HG02852 (cell line): ENCODE measurements at regions not wholly inside any gene's neighbourhood (a gene's known extent, or its start where the extent isn't known, plus 50 kb on each side); places are given as distances from the start of the nearest gene placed in this dataset.
"Not testable (repeated sequence)": the region's sequence is repeated elsewhere in the genome, so short reads cannot be mapped to it uniquely, and the experiment has no call there.

Source experiments
- ATAC-seq: cut with Tn5 transposase; IDR thresholded peaks from one replicate; pipeline ENCODE4 v1.9.1; 2021; ENCODE audit warnings: mild to moderate bottlenecking, moderate library complexity; ENCODE audit not compliant: unreplicated experiment

DNA sequence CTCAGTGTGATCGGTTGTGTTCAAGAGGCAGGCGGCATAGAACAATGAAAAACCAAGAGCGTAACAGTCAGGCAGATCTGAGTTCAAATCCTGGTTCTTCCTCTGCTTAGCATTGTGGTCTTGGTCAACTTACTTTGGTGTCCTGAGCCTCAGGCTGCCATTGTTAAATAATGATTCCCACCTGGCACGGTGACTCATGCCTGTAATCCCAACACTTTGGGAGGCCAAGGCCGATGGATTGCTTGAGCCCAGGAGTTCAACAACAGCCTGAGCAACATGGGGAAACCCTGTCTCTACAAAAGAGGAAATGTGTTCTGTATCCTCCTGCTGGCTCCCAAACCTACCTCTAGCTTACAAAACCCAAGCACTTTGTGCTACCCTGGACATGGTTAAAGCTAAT lies 129.0 kb upstream of the STX18 start:
- no peak for ATAC-seq

DNA sequence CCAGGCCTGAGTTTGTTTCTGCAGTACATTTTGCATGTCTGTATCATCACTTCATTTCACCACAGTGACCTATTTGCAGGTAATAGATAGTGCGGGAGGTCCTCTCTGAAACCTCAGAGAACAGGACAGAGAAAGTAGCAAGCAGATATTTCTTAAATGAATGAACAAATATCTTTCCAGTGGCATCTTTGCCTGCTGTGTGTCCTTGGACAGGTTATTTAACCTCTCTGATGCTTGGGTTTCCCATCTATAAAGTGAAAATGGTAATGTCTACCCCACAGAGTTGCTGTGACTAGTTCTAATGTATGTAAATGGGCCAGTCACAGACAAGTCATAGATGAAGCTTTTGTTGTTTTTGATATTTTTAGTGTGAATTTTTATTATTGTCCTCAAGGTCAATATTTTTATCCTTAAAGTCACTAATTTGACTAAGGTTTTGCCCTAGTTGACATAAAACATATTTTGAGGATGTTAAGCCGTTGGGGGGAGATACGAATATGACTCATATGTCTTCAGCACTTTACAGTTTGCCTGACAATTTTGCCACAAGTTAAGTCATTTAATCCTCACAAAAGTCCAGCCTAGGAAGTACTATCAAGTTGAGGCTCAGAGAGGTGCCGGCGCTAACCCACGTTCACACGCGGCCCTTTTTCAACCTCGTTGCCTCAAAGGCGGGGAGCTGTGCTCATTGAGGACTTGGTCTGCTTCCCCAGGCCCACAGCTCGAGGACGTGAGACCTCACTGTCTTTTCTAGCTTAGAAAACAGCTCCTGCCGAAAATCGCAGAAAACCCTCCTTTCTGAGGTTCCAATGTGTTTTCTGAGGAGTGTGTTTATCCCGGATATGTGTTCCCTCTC lies 126.7 kb upstream of the STX18 start:
- ATAC-seq = no peak

DNA sequence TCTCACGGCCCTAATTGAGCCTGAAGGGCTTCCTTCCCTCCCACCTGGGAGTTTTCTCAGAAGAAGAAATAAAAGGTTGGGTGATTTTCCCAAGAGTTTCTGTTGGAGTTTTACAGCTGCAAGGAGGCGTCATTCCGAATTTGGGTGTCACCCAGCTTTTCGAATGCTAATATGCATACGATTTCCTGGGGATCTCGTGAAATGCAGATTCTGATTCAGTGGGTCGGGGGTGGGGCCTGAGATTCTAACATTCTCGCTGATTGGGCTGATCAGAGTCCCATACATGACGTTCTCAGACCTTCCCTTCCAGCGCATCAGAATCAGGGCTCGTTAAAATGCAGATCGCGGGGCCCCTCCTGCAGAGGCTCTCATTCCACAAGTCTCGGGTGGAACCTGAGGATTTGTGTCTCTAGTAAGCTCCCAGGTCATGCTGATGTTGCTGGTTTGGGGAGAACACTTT lies 125.8 kb upstream of the STX18 start:
- ATAC-seq = no peak

DNA sequence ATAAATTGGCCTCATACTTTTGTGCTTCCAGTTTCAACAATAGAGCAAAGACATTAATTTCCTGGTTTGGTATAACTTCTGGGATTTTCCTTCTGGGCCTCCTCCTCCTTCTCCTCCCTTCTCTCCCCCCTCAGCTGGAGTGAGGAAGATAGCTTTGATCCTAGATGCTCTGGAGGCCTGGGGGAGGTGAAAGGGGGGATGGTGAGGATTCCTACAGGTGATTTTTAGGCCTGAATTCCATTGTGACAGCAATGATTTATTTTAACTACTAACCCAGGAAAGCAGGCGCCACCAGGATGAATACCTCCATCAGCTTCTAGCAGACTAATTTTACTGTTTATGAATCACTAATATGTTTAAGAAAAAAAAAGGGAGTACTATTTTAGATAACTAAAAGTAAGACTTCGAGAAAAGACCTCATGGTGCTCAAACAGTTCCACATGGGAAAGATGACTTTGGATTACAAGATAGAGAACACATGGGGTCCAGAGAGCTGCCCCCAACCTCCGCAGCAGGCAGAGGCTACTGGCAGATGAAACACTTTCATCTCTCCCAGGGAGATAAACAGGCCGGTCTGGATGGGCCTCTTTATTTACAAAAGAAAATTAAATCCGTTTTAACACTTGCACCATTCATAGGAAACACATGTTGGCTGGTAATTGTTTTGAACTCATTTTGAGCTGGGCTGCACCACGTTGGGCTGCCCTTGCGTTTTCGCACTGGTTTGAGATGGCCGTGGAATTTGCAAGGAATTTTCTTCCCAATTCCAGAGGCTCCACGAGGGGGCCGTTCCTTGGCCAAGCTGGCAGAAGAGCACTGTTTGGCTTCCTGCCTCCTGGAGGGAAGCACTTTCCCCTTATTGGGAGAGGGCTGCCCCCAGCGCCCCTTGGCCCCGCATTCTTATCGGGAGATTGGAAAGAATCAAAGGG lies 125.1 kb upstream of the STX18 start:
- no peak for ATAC-seq

DNA sequence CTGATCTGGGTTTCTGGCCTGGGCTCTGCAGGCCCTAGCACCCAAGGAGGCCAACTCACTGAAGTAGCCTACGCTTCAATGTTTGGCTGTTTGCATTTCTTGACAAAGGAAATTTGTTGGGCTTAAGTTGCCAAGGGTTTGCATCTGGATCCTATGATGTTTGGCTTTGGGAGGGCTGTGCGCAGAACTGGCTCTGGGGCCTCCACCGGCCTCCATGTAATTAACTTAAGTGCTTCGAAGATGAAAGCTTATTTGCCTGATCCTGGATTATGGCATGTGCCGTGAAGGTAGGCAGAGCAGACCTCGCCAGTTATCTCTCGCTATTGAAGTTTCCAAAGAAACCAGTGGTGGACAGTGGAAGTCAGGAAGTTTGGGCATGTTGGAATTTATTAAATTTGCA lies 124.3 kb upstream of the STX18 start:
- ATAC-seq = no peak

DNA sequence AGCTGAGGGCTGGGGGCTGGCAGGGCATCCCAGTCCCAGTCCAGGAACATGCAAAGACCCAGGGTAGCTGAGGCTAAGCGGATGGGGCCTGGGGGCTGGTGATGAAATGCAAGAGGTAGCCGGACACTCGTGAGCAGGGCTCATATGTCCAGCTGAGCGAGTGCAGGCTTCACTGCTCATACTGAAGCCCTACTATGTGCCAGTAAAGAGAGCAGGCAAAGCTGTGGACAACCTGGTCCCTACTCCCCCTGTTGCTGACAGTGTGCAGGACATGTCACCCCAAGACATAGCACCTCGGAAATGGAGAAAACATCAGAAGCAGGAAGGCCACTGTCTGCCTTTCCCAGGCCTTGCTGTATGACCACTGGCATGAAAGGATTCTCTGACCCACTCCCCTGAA lies 122.4 kb upstream of the STX18 start:
- no peak for ATAC-seq

DNA sequence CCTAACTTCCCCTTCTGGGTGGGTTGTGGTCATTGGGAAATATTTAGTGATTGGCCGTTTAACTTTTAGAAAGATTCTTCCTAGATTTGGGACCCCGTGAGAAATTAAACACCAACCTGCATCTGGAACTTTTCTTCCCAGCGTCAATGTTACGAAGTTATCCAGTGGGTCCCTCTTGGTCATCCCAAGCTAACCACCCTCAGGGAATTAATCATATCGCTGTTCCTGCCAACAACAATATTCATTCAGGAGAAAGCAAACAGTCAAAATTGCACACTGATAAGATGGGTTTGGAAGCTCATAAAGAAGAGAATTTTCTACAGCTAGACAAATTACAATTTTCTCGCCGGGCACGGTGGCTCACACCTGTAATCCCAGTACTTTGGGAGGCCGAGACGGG lies 121.2 kb upstream of the STX18 start:
- no peak for ATAC-seq

DNA sequence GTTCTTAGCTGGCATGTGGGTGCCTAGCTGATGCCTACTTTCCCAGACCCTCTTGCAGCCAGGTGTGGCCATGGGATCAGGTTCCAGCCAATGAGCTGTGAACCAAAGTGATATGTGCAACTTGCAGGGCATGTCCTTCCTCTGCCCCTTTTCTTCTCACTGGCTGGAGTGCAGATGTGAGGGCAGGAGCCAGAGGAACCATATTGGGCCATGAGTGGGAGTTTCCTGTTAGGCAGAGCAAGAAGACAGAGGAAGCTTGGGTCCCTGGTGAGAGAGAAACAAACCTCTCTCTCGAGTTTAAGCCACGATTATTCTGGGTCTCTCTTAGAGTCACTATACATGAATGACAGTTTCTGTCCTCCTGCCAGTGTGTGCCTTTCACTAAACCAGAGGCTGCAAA lies 120.4 kb upstream of the STX18 start:
- ATAC-seq = no peak

DNA sequence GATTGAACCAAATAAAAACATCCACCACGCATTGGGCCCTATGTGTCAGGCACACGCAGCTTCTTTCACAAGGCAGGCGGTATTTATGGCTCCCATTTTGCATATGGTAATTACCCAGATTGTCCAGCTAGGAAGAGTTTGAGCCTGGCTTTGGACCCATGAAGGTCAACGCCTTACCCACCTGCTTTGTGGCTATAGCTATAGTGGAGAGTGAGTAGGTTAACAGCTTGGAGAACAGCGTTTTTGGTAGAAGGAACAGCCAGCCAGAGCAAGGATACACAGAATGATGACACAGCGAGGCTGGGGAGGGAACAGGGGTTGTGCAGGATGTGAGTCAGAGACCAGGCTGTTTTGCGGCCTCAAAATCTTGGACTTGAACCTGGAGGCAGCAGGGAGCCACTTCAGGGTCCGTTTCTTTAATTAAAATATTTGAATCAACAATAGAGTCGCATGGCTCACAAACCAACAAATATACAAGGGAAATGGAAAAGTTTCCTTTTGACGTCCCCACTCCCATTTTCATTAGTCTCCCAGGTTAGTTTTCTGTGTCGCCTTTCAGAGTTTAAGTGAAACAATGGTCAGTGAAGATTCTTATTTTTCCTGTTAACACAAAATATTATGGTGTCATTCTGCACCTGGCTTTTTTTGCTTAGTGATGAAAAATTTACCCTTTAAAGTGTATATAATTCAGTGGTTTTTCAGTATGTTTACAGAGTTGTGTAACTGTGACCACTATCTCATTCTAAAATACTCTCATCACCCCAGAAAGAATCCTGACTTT lies 118.2 kb upstream of the STX18 start:
- ATAC-seq = no peak

DNA sequence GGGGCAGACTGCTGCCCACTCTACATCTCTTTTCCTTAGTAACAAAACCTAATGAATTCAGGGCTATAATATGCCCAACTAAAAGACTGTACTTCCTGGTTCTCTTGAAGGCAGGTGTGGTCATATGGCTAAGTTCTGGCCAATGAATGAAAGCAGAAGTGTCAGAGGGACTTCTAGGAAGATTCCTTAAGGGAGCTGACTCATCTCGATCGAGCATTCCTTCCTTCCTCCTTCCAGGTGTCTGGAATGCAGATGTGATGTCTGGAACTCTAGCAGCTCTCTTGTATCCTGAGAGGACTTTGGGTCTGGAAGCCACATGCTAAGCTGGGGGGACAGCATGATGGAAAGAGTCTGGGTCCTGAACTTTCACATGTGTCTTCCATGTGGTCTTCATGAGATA lies 116.2 kb upstream of the STX18 start:
- no peak for ATAC-seq

DNA sequence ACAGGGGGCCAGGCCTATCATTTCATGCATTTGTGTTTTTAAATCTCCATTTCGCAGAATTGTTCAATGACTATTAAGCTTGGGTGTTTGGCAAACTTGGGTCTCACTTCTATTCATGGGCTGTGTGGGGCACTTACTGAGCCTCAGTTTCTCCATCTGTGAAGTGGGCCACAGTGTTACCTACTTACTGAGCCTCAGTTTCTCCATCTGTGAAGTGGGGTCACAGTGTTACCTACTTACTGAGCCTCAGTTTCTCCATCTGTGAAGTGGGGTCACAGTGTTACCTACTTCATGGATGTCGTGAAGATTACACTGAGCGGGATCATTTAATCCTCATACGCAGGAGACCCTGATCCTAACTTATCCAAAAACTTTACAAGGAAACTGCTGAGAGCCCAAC lies 115.1 kb upstream of the STX18 start:
- ATAC-seq = no peak

DNA sequence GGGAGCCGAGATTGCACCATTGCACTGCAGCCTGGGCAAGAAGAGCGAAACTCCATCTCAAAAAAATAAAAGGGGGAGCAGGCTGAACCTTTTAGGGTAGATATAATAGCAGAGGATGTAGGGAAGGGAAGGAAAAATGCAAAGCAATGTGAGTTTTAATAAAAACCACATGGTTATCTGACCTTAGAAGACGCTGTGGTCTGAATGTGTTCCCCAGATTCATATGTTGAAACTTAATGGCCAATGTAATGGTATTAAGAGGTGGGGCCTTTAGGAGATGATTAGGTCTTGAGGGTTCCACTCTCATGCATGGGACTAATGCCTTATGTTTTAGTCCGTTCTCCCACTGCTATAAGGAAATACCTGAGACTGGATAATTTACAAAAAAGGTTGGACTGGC lies 114.1 kb upstream of the STX18 start:
- ATAC-seq = no peak

DNA sequence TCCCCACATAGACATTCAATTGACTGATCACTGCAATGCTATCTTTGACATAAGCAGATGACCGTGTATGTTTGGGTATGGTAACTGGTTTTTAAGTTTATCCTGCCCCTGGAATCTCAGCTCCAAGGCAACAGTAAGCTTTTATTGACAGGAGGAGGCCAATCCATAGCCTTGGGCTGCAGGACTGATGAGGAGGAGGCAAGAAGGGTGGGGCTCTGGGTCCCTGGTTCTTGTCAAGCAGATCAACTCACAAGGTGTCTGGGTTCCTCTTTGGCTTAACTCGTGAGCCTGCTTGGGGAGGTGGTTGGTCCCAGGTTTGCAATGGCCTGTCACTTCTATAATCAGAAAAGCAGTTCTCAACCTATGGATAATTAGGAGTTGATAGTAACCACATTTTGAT lies 113.2 kb upstream of the STX18 start:
- no peak for ATAC-seq

DNA sequence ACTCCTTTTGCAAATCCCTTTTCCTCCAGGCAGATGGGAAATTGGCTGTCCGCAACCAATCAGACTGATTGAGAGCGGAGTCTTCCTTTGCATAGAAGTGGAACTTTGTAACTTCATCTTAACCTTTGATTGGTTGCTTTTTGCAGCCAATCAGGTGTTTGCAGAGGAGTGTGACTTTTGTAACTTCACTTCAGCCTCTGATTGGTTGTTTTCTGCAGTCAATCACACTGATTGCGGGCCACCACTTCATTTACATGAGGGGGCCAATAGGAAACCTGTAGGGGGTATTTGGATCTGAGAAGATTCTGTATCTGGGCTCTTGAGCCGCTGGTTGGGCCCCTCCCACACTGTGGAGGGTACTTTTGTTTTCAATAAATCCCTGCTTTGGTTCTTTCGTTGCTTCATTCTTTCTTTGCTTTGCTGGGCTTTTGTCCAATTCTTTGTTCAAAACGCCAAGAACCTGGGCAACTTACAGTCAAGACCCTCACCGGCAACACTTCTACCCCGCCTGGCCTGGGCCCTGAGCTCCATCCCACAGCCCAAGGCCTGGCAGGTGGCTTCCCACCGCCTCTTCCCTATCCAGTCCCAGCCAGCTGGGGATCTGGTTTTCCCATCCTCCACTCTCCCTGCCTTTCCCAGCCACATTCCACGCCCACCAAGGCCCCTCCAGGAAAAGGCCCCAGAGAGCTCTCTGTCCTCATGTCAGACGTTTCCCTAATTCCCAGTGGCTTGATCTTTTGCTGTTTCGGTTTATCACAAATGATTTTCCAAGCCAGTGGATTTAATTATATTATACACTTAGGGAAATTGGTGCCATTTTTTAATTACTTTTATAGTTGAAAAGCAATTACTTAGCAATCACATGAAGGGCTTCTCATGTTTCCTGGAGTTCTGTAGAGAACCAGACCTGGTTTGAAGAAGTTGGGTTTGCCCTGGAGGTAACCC lies 110.2 kb upstream of the STX18 start:
- no peak for ATAC-seq

DNA sequence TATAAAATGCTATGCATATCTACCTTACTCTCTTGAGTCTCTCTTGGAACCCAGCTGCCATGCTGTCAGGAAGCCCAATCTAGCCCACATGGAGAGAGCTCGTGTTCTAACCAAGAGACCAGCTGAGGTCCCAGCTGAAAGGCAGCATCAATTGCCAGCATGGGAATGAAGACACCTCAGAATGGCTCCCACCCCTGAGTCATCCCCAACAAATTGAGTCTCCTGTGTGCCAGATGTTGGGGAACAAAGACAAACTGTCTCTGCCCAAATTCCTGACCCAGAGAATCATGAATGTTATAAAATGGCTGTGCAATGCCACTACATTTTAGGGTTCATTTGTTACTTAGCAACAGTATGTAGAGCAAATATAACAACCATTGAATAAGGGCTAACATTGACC lies 105.2 kb upstream of the STX18 start:
- ATAC-seq = no peak

DNA sequence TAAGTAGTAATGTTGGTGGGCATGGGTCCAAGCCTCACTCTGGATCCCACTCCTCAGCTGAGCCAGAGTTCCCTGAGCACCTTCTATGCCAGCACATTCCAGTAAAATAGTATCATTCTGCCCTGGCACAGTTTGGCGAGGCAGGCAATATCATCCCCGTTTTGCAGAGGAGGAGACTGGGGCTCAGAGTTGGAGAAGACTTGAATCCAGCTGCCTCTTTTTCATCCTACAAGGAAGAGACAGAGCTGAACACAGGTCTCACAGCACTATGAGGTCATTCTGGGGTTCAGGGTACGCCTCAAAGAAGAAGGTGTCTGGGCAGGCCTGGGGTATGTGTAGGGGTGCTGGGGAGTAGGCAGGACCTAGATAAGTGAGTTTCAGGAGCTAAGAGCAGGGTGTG lies 103.9 kb upstream of the STX18 start:
- no peak for ATAC-seq

DNA sequence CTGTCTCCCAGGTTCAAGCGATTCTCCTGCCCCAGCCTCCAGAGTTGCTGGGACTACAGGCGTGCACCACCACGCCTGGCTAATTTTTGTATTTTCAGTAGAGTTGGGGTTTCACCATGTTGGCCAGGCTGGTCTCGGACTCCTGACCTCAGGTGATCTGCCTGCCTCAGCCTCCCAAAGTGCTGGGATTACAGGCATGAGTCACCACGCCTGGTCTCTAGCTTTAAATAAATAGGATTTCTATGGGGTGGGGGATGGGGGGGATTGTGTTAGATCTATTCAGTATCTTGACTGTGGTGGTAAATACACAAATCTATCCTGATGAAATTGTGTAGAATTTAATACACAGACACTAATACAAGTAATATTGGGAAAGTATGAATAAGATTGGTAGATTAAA lies 102.4 kb upstream of the STX18 start:
- ATAC-seq = not testable (repeated sequence)

DNA sequence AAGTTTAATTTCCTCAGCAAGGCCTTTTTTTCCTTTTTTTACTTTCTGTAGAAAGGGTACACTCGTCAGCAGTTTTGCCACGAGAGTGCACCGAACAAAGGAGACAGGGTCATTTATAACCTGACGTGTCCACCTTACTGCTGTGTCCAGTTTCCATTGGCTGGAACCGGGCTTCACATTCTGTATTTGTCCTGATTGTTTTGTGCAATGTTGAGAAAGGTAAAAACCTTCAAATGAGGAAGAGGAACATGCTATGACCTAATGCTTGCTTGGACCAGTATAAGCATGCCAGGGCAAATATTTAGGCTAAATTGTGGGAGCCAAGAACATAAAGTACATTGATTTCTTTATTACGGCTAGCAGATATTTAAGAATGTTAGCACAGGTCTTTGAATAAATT lies 101.9 kb upstream of the STX18 start:
- ATAC-seq = not testable (repeated sequence)

DNA sequence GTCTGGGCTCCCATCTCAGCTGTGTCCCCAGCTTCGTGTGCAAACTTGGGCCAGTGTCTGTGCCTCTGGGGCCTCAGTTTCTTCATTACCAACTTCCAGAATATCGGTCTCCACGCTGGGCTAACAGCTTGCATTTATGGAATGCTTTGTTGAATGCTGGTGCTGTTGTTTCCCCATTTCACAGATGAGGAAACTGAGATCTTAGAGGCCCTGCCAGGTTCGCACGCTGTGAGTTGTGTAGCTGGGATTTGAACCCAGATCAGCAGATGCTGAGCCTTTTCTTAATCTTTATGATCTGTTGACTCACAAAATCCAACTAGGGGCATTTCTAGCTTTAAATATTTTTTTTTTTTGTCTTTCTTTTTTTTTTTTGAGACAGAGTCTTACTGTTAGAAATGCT lies 101.5 kb upstream of the STX18 start:
- ATAC-seq = no peak

DNA sequence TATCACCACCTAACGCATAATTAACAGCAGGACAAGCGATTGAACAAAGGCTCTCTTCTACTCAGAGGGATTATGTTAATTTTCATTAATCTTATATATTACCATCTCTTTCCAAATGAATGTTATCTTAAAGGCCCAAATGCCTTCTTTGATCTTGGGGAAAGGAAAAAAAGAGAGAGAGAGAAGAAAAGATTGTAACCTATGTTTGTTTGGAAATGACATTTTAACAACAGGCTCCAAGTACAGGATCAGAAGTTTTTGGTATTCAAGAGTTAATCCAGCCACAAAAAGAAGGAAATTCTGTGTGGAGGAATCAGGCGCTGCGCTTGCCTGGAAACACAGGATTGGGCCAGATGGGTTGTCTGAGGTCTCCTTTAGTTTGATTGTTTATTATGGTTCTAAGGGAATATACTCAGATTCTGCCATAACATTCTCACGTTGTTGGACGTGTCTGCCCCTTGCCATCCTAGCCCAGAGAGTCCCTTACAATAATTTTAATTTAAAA lies 100.7 kb upstream of the STX18 start:
- ATAC-seq = no peak
